NCI-H510A (cell line): ENCODE measurements at regions not wholly inside any gene's neighbourhood (a gene's known extent, or its start where the extent isn't known, plus 50 kb on each side); places are given as distances from the start of the nearest gene placed in this dataset.

Experiments used
- DNase-seq: peaks from one replicate; lab custom pipeline; 2025; lab: John Stamatoyannopoulos, UW

DNA sequence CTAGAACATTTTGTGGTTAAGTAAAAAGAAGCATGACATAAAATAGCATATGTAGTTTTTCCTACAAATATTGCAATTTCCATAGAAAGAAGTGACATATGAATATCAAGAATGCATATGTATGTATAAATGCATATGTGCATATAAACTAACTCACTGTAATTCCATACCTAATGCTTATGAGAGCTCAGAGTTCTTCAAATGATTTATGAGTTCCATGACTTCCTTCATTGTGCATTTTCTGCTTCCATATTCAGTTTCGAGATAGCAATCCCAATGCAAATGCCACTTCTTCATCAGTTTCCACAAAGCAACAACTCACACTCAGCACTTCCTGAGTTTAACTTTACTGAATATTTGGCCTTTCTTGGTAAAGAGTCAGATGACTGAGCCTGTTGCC, 1744.3 kb upstream of the MIR17HG start:
- DNase-seq: no peak

GRCh38 chr13:89609318-89609717, 1738.2 kb upstream of the MIR17HG start:
- no peak for DNase-seq

DNA sequence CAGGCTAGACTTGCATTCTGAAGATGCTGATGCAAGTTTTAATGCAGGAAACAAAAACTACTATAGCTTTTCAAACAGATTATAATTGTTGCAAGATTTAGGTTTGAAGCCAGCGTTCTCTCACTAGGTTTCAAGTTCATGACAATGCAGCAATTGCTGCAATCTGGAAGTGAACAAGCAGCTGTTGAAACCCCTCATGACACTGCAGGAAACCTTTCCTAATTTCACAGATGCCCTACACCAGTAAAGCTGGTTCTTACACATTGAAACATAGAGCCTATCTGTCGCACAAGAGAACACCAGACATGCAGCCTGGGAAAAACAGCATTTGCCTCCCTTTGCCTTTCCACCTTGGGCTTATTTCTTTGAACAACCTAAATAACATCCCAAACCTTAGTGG, 1737.2 kb upstream of the MIR17HG start:
- no peak for DNase-seq

- no peak for DNase-seq
These were observed 1736.6 kb upstream of the MIR17HG start for GRCh38 chr13:89610881-89611280.

DNA sequence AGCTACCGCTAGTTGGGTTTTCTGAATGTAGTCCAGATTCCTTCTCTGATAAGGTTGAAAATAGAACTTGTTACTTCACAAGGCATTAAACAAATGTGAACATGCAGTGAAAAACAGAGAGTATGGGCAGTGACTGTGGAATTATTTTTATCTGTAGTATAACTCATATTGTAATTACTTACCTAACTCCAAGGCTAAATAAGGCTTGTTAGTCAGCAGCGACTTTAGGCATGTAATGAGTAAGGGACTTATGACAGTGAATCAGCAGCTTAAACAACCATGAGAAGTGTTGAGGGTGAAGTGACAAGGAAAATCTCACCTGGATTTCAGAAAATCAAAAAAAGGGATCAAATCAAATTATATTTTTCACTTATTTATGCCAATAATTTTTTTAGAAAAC, 1719.5 kb upstream of the MIR17HG start:
- DNase-seq: no peak

- no peak for DNase-seq
These were observed 1718.9 kb upstream of the MIR17HG start for GRCh38 chr13:89628567-89628966.

DNA sequence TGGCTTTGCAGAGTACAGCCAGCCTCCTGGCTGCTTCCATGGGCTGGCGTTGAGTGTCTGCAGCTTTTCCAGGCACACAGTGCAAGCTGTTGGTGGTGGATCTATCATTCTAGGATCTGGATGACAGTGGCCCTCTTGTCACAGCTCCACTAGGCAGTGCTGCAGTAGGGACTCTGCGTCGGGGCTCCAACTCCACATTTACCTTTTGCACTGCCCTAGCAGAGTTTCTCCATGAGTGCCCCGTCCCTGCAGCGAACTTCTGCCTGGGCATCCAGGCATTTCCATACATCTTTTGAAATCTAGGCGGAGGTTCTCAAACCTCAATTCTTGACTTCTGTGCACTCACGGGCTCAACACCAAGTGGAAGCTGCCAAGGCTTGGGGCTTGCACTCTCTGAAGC, 1697.3 kb upstream of the MIR17HG start:
- DNase-seq: no peak

DNA sequence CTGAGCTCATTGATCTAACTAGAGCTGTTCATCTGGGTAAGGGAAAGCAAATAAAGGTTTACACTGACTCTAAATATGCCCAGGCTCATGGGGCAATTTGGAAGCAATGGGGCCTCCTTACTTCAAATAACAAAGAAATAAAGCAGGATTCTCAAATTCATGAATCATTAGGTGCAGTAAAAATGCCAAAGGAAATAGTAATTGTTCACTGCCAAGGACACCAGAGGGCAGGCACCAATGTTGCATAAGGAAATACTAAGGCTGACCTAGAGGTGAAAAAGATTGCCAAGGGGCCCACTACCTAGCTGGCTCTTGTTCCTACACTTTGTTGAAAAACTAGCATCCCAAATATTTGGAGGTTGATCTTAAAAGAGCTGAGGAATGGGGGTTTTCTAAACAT, 1686.7 kb upstream of the MIR17HG start:
- DNase-seq: no peak

DNA sequence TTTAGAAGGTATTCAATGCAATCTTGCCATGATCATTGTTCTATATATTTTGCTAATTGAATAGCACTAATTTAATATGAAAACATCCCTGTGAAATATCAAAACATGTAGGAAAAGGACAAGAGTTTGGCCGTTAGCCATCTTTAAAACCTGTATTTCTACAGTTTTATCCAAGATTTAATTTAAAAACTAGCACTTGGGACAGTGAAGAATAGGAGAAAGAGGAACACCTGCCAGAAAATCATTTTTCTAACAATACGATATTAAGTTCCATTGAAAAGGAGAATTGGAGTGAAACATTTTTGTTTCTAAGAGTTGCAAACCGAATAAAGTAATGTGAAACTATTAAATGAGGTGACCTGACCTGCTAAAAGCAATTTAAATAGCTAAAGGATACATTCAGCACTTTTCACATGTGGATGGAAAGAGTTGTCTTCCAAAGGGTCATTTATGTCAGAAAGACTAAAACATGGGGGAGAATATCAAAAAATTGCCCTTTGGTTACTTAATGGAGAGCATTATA, 1673.6 kb upstream of the MIR17HG start:
- no peak for DNase-seq

- no peak for DNase-seq
These were observed 1668.9 kb upstream of the MIR17HG start for GRCh38 chr13:89678466-89679121.

DNA sequence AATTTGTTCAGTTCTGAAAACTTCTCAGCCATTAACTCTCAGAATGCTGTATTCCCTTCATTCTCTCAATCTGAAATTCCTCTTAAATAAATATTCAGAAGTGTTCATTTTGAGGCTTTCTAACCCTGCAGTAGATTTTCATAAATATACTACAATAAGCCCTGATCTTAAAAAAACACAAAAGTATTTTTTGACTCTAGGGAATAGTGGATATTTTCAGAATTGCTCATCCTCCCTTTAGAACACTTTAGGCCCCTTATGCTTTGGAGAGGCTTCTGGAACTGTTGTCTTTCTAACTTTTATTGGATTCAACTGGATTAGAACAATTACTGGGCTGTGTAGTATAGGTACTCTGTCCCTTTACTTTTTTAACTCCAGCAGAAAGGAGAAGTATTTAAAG, 1662.6 kb upstream of the MIR17HG start:
- DNase-seq: no peak

DNA sequence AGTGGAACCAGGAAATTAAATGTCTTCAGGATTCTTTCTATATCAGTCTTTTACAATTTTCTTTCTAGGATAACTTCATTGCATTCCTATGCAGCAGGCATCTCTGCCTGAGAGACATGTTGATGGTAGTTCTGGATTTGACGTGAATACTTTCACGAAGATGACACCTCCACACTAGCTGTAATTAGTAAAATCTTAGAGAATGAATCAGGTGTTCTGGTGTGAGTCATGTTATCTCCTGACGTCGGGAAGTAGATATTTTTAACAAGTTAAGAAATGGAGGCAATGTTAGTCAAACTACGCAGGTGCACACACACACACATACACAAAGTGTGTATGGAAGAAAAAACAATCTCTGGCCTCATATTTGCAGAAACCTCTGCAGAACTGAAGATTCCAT, 1661.3 kb upstream of the MIR17HG start:
- DNase-seq: no peak

- no peak for DNase-seq
These were observed 1660.4 kb upstream of the MIR17HG start for GRCh38 chr13:89687066-89687465.

DNA sequence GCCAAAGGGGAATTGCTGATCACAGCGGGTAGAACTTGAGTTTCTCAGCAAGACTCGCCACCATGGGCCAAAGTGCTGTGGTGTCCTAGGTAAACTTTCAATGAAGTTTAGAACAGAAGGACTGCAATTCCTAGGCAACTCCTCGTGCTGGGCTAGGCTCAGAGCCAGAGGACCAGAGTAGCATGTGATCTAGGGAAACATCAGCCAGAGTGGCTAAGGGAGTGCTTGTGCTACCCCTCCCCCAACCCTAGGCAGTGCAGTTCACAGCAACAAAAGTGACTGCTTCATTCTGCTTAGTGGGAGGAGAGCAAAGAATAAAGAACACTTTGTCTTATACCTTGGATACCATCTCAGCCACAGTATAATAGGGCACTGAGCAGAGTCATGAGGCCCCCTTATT, 1658.6 kb upstream of the MIR17HG start:
- no peak for DNase-seq

GRCh38 chr13:89694451-89694850, 1653.0 kb upstream of the MIR17HG start:
- no peak for DNase-seq

DNA sequence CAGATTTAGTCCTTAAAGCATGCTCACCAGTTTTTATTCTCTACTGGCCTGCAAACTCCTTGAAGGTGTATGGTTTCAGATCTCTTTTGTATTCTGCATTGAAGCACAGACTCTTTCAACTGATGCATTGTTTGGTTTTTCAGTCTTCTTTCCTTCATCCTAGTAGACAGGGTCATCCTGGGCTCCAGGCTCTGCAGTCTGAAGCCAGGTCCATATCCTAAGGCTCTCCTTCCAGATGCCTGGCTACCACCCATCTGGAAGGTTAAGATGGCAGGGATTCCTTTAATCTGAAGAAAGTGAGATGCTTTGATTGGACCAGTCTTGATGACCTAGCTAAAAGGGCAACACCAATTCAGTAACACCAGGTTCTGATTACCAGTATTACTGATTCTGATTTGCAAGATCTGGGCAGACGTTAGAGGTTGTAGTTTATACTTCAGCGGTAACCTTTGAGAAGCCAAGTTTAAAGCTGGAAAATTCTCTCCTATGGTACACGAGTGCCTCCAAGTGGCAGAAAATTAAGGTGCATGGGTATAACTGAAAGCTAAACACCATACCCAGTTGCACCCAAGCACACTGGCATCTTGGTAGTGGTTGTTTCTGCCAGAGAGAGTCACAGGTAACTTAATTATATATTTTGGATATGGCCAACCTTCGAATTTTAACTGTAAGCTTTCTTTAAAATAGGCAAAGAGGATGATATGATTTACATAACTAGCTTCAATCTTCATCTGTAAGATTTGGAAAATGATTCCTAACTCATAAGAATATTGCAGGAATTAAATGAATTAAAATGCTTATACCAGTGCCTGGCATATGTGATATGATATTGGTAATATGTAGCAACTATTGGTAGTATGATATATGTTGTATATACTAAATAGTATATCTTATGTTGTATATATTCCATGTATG, 1651.9 kb upstream of the MIR17HG start:
- DNase-seq: peak; percentile 32

DNA sequence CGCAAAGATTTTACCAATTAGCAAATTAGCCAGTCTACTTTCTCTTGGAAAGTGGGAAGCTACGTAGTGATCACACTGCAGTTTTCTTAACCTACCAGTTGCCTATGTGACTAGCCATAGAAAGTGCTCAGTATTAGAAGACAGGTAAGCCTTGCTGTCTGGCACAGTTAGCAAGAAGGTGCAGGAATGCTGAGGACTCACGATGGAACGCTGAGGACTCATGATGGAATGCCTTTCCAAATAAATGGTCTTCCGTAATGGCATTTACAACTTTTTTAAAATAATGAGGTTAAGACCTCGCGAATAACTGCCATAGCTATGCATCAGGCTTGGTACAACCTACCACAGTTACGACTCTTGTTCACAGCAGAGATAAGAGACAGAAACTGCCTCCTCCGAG, 1645.6 kb upstream of the MIR17HG start:
- DNase-seq: no peak

DNA sequence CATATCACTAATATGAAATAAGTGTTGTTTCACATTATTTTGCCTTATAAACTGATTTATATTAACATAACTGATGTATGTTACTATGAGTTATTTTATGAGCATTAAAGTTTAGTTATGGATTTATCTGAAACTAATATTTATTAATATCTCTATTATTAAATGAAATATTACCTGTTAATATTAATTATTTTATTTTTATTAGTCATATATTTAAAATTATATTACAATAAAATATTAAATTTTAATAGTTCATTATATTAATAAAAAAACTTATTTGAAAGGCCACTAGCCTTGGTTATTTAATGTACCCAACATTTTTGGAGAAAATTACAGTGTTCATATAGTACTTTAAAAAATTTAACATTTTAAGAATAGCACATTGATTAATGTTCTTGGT, 1643.4 kb upstream of the MIR17HG start:
- no peak for DNase-seq

DNA sequence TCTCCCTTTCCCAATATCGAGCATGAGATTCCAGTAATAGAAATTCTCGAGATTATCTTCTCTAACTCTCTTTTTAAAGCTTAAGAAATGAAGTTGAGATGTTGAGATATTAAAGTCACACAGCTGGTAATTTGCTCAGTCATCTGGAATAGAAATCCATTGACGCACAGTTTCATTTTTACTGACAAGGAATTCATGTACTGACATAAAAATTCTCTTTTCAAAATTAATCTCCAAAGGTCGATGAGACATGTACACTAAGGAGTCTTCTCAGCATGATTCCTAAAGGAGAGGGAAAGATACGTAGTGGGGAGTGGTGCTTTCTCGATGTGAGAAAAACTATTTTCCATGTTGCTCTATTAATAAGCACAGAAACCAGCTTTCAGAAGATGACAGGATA, 1639.5 kb upstream of the MIR17HG start:
- DNase-seq: no peak

- DNase-seq: no peak
These were observed 1626.3 kb upstream of the MIR17HG start for GRCh38 chr13:89721216-89721615.

DNA sequence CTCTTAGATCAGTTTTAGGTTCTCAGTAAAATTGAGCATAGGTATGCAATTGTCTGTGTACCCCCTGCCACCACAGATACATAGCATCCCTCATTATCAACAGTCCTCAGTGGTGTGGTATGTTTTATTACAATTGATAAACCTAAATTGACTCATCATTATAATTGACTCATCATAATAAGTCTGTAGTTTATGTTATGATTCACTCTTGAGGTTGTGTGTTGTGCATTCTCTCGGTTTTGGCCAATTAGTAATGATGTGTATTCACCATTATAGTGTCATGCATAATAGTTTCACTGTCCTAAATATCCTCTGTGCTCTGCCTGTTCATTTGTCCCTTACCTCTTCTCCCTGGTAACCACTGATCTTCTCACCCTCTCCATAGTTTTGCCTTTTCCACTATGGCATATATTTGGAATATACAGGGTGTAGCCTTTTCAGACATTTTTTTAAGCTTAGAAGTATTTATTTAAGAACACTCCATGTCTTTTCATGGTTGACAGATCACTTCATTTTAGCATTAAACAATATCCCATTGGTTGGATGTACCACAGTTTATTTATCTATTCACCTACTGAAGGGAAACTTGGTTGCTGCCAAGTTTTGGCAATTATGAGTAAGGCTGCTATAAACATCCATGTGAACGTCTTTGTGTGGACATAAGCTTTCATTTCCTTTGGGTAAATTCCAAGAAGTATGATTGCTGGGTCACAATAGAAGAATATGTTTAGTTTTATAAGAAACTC, 1620.6 kb upstream of the MIR17HG start:
- DNase-seq: no peak

DNA sequence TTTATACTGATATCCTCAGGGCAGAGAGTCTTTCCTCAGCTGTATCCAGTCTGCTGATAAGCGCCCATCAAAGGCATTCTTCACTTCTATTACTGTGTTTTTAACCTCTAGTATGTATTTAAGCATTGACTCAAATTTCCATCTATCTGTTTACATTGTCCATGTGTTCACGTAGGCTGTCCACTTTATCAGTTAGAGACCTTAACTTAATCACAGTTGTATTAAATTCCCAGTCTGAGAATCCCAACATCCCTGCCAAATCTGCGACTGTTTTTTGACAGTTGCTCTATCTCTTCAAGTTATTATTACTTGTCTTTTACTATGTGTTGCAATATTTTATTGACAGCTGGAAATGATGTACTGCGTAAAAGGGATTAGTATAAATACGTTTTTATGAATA, 1613.7 kb upstream of the MIR17HG start:
- no peak for DNase-seq

DNA sequence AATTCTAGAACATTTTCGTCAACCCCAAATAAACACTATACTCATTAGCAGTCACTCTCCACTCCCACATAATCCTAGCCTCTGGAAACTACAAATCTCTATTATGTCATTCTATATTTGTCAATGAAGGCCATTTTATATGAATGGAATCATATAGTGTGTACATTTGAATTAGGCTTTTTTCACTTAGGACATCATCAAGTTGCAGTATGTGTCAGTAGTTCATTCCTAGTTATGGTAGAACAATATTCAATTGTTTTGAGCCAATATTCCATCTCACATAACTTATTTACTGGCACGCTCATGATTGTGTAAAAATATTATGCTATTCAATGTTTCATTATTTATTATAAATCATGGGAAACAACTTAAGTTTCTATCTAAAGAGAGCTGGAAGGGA, 1610.4 kb upstream of the MIR17HG start:
- DNase-seq: no peak
